Keratinocyte (primary cell): ENCODE measurements at regions not wholly inside any gene's neighbourhood (a gene's known extent, or its start where the extent isn't known, plus 50 kb on each side); places are given as distances from the start of the nearest gene placed in this dataset.

ENCODE experiments used
- DNase-seq: peaks from one replicate; pipeline ENCODE4 v3.0.0-alpha.2; 2011; ENCODE audit warnings: low read depth, missing footprints, low spot score
- FAIRE-seq: peaks from 2 replicates; lab custom pipeline; 2011; peaks lifted over from hg19 to GRCh38; lab: Jason Lieb, UNC
- H2AFZ ChIP-seq: 2 replicates; pipeline ENCODE4 v1.6.0; 2012; ENCODE audit warnings: low read length, control low read depth, inconsistent platforms; ENCODE audit not compliant: control insufficient read depth
- H3K27ac ChIP-seq: 2 replicates; pipeline ENCODE4 v1.5.1; 2011; ENCODE audit warnings: low read length; ENCODE audit not compliant: control insufficient read depth, insufficient read depth
- H3K27me3 ChIP-seq: 3 replicates; pipeline ENCODE4 v1.6.0; 2011; ENCODE audit warnings: low read length; ENCODE audit not compliant: control insufficient read depth, insufficient read depth; ENCODE audit errors: extremely low read depth
- H3K36me3 ChIP-seq, 2 experiments: 2 replicates in 1 of 2; 3 replicates in 1 of 2; pipeline ENCODE4 v1.5.1; 2011; ENCODE audit warnings: low read length in 2 of 2, mild to moderate bottlenecking in 1 of 2; ENCODE audit not compliant: control insufficient read depth in 2 of 2, insufficient read depth in 2 of 2; ENCODE audit errors: extremely low read depth in 1 of 2
- H3K4me1 ChIP-seq: 3 replicates; pipeline ENCODE4 v1.5.1; 2011; ENCODE audit warnings: low read length; ENCODE audit not compliant: control insufficient read depth, insufficient read depth; ENCODE audit errors: extremely low read depth
- H3K4me2 ChIP-seq: 3 replicates; pipeline ENCODE4 v1.6.0; 2011; ENCODE audit warnings: low read depth, low read length; ENCODE audit not compliant: control insufficient read depth, insufficient read depth; ENCODE audit errors: extremely low read depth
- H3K4me3 ChIP-seq, 3 experiments: fragments of 200-600 bp in 1 of 3; sonication (generic) in 1 of 3; 2 replicates in 2 of 3; 3 replicates in 1 of 3; pipeline ENCODE4 v1.5.1; 2011 to 2016; ENCODE audit warnings: low read length in 3 of 3, mild to moderate bottlenecking in 3 of 3, control low read depth in 2 of 3, inconsistent platforms in 1 of 3, low read depth in 1 of 3, mixed read lengths in 1 of 3, mixed run types in 1 of 3, moderate library complexity in 1 of 3; ENCODE audit not compliant: control insufficient read depth in 2 of 3, insufficient read depth in 2 of 3; ENCODE audit errors: extremely low read depth in 1 of 3
- H3K79me2 ChIP-seq: 2 replicates; pipeline ENCODE4 v1.6.0; 2012; ENCODE audit warnings: low read length; ENCODE audit not compliant: control insufficient read depth, insufficient read depth
- H3K9ac ChIP-seq: 3 replicates; pipeline ENCODE4 v1.6.0; 2011; ENCODE audit warnings: low read length; ENCODE audit not compliant: control insufficient read depth, insufficient read depth; ENCODE audit errors: extremely low read depth
- H3K9me1 ChIP-seq: 3 replicates; pipeline ENCODE4 v1.6.0; 2011; ENCODE audit warnings: low read length; ENCODE audit not compliant: control insufficient read depth, insufficient read depth; ENCODE audit errors: extremely low read depth
- H3K9me3 ChIP-seq: 2 replicates; pipeline ENCODE4 v1.5.1; 2012; ENCODE audit warnings: low read depth, low read length; ENCODE audit not compliant: control insufficient read depth
- H4K20me1 ChIP-seq: 3 replicates; pipeline ENCODE4 v1.6.0; 2011; ENCODE audit warnings: low read length; ENCODE audit not compliant: control insufficient read depth, insufficient read depth; ENCODE audit errors: extremely low read depth
- EZH2 ChIP-seq: IDR thresholded peaks from one replicate; pipeline ENCODE4 v1.6.1; 2012; ENCODE audit warnings: inconsistent platforms, mild to moderate bottlenecking, low read length, moderate library complexity
- dilution Hi-C: fragments of 300-500 bp; cut with MboI; formaldehyde crosslinking; loops from one replicate; pipeline ENCODE4 v1.7.0; 2020; ENCODE audit warnings: low sequenced_read_pairs; ENCODE audit not compliant: extremely low pct_ligation_motif_present
- TF ChIP-seq, protein P1 (sequence below), 3 experiments: IDR thresholded peaks in 1 of 3; conservative IDR thresholded peaks in 1 of 3; optimal IDR thresholded peaks in 1 of 3; 2 replicates in 2 of 3; 3 replicates in 1 of 3; pipeline versions ENCODE3 to v1.5.1; 2011; ENCODE audit warnings: low read length in 3 of 3, mild to moderate bottlenecking in 3 of 3, moderate library complexity in 2 of 3, control low read depth in 1 of 3, inconsistent platforms in 1 of 3; ENCODE audit not compliant: insufficient read depth in 2 of 3; ENCODE audit errors: extremely low read depth in 1 of 3

DNA sequence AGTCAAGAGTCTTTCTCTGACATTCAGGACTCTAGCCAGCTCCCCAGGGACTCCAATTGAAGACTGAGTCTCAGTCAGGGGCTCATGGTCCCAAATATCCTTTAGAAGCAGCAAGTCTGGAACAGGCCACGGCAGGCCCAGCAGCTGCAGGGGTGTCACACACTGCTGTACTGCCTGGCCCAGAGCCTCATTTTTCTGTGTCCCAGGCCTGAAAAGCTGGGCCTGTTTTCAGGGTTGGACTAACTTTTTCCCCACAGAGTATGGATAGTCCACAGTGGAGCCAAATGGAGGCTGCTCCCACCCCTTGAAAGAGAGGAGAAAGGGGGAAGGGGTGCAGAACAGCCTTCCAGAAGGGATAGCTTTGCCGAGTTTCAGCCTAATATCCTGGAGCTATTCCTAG lies 146.8 kb upstream of the NALF2 start:
- Histone ChIP-seq H3K4me1 (peaks cover 7% of the 10 kb centered on the region), H4K20me1 (no peaks in the 10 kb centered on the region), H2AFZ (no peak overlapping the region), H3K9ac (no peak overlapping the region), H3K27me3 (no peaks in the 10 kb centered on the region), H3K9me1 (no peaks in the 10 kb centered on the region), H3K36me3 (no peaks in the 10 kb centered on the region), H3K79me2 (no peaks in the 10 kb centered on the region), H3K4me2 (no peak overlapping the region), H3K27ac (no peak overlapping the region), H3K9me3 (no peaks in the 10 kb centered on the region), H3K4me3 (no peak overlapping the region)
- DNase-seq (no peak), FAIRE-seq (no peak)
- dilution Hi-C loops = no loop called here
- no peak for TF ChIP-seq EZH2

DNA sequence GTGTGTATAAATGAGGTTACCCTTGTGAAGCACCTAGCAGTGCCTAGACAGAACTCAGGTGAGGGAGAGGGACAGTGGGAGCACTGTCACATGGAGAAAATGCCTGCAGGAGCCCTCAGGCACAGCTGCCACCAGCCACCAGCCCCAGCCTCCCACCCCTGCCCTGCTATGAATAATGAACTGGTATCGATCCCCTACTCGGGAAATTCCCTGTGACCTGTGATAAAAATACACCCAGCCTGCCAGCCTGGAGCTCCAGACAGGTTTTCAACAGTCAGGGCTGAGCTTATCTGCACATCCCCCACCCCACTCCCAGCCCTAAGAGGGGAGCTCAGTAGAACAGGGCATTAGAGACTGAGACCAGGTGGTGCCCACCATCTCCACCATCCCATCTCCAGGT lies 159.6 kb upstream of the PJA1 start:
- H3K9me1 ChIP-seq = no peaks in the 10 kb centered on the region
- H3K4me2 ChIP-seq = no peak overlapping the region
- H2AFZ ChIP-seq = no peak overlapping the region
- dilution Hi-C loops = no loop called here
- H4K20me1 ChIP-seq = no peaks in the 10 kb centered on the region
- no peak overlapping the region for H3K4me3 ChIP-seq
- H3K36me3 ChIP-seq = no peaks in the 10 kb centered on the region
- H3K27me3 ChIP-seq = no peaks in the 10 kb centered on the region
- DNase-seq = no peak
- H3K9ac ChIP-seq = no peak overlapping the region
- no peaks in the 10 kb centered on the region for H3K9me3 ChIP-seq
- TF ChIP-seq EZH2 = no peak
- TF ChIP-seq, protein P1, sequence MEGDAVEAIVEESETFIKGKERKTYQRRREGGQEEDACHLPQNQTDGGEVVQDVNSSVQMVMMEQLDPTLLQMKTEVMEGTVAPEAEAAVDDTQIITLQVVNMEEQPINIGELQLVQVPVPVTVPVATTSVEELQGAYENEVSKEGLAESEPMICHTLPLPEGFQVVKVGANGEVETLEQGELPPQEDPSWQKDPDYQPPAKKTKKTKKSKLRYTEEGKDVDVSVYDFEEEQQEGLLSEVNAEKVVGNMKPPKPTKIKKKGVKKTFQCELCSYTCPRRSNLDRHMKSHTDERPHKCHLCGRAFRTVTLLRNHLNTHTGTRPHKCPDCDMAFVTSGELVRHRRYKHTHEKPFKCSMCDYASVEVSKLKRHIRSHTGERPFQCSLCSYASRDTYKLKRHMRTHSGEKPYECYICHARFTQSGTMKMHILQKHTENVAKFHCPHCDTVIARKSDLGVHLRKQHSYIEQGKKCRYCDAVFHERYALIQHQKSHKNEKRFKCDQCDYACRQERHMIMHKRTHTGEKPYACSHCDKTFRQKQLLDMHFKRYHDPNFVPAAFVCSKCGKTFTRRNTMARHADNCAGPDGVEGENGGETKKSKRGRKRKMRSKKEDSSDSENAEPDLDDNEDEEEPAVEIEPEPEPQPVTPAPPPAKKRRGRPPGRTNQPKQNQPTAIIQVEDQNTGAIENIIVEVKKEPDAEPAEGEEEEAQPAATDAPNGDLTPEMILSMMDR (optimal IDR thresholded peaks at IDR 0.05 in 1 of 3, IDR thresholded peaks at IDR 0.05 in 1 of 3, conservative IDR thresholded peaks at IDR 0.05 in 1 of 3; ENCODE audit: extremely low read depth in 1 of 3, insufficient read depth in 2 of 3, low read length in 3 of 3) = no peak
- no peak overlapping the region for H3K27ac ChIP-seq
- no peaks in the 10 kb centered on the region for H3K79me2 ChIP-seq
- no peak for FAIRE-seq
- peaks cover 2% of the 10 kb centered on the region for H3K4me1 ChIP-seq
